Suprapubic skin (tissue), 4 donors: ENCODE measurements at regions not wholly inside any gene's neighbourhood (a gene's known extent, or its start where the extent isn't known, plus 50 kb on each side); places are given as distances from the start of the nearest gene placed in this dataset.

Source experiments
- CTCF ChIP-seq, 2 donors: fragments of 200-600 bp in 1 of 2; fragments of 450-650 bp in 1 of 2; sonication (generic) in 1 of 2; IDR thresholded peaks; one replicate each; pipeline ENCODE4 v1.5.1; 2016 to 2019; ENCODE audit warnings: antibody characterized with exemption in 2 of 2, mild to moderate bottlenecking in 1 of 2, moderate library complexity in 1 of 2
- EP300 ChIP-seq: sonication (generic); formaldehyde crosslinking; IDR thresholded peaks from one replicate; pipeline ENCODE4 v1.6.1; 2017; ENCODE audit warnings: antibody characterized with exemption
- POLR2AphosphoS5 ChIP-seq, 3 donors: sonication (generic); formaldehyde crosslinking; IDR thresholded peaks; one replicate each; pipeline ENCODE4 v1.6.1; 2017; ENCODE audit warnings: antibody characterized with exemption in 3 of 3

DNA sequence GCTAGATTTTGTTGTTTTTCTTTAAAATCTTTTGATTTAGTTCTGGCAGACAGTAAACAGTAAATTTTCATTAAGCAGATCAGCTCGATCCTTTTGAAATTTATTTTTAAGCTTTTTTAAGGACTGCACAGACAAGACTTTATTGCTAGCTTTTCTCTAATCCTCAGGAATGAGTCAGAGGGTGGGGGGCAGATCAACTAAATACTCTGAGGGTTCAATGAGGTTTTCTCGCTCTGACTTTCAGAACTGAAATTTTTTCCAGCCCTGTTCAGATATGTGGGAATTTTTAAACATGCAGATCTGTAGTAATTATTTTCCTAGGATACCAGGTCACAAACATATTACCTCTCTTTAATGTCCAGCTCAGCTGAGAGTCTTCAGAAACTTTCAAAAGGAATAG lies 977.2 kb downstream of the CDH11 start:
- TF ChIP-seq EP300 (no peak), CTCF (IDR thresholded peaks at IDR 0.05) (no peak), POLR2AphosphoS5 (IDR thresholded peaks at IDR 0.05) (no peak)
